ENCODE measurements at regions not wholly inside any gene's neighbourhood (a gene's known extent, or its start where the extent isn't known, plus 50 kb on each side); places are given as distances from the start of the nearest gene placed in this dataset.

DNA sequence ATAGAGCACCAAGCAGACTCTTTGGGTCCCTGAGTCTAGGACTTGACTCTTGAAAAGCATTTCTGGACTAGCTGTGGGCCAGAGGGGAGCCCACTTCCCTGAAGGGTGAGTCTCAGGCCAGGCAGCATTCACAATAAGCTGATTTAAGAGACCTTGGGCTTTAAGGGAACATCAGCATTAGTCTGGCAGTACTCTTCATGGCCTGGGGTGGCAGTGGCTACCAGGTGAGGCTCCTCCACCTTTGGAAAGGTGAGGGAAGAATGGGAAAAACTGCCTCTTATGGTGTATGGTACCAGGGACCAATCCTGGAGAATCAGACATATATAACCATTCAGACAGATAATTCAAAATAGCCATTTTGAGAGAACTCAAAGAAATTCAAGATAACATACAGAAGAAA lies 599.9 kb upstream of the POU3F3 start:
- Histone ChIP-seq H3K36me3 (no peaks in the 10 kb centered on the region), H3K4me3 (no peak overlapping the region), H3K27ac (no peak overlapping the region), H3K4me1 (no peaks in the 10 kb centered on the region), H3K27me3 (no peaks in the 10 kb centered on the region), H3K9me3 (no peaks in the 10 kb centered on the region)
- TF ChIP-seq POLR2A (IDR thresholded peaks at IDR 0.05): no peak
- no peak for TF ChIP-seq EP300 (IDR thresholded peaks at IDR 0.05)
- TF ChIP-seq POLR2AphosphoS5 (IDR thresholded peaks at IDR 0.05): no peak
- TF ChIP-seq, protein P1, sequence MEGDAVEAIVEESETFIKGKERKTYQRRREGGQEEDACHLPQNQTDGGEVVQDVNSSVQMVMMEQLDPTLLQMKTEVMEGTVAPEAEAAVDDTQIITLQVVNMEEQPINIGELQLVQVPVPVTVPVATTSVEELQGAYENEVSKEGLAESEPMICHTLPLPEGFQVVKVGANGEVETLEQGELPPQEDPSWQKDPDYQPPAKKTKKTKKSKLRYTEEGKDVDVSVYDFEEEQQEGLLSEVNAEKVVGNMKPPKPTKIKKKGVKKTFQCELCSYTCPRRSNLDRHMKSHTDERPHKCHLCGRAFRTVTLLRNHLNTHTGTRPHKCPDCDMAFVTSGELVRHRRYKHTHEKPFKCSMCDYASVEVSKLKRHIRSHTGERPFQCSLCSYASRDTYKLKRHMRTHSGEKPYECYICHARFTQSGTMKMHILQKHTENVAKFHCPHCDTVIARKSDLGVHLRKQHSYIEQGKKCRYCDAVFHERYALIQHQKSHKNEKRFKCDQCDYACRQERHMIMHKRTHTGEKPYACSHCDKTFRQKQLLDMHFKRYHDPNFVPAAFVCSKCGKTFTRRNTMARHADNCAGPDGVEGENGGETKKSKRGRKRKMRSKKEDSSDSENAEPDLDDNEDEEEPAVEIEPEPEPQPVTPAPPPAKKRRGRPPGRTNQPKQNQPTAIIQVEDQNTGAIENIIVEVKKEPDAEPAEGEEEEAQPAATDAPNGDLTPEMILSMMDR (IDR thresholded peaks at IDR 0.05): no peak
- DNase-seq: no peak
- intact Hi-C loops (cut with DNase I): no loop called here

DNA sequence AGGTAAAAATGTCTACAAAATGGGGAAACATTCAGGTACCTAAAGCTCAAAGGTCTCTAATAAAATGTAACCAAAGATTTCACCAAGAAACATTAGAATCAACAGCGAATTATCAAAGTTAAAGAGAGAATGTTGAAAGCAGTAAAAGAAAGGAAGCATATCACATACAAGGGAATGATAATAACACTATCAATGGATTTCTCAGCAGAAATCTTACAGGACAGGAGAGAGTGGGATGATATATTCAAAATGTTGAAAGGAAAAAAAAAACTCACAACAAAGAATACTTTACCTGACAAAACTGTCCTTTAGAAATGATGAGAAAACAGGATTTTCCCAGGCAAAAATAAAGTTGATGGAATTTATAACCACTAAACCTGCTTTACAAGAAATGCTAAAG lies 591.2 kb upstream of the POU3F3 start:
- intact Hi-C loops (cut with DNase I): no loop called here
- Histone ChIP-seq H3K4me1 (no peaks in the 10 kb centered on the region), H3K36me3 (no peaks in the 10 kb centered on the region), H3K4me3 (no peak overlapping the region), H3K27ac (no peak overlapping the region), H3K9me3 (peaks cover 0 to 15% (median 4%) of the 10 kb centered on the region in 4 donors), H3K27me3 (no peaks in the 10 kb centered on the region)
- WGBS, 2 donors: 93 to 94% methylated on average over 1 of the region's 1 CpG
- TF ChIP-seq POLR2AphosphoS5 (IDR thresholded peaks at IDR 0.05) (no peak), EP300 (IDR thresholded peaks at IDR 0.05) (no peak)
- no peak for DNase-seq

DNA sequence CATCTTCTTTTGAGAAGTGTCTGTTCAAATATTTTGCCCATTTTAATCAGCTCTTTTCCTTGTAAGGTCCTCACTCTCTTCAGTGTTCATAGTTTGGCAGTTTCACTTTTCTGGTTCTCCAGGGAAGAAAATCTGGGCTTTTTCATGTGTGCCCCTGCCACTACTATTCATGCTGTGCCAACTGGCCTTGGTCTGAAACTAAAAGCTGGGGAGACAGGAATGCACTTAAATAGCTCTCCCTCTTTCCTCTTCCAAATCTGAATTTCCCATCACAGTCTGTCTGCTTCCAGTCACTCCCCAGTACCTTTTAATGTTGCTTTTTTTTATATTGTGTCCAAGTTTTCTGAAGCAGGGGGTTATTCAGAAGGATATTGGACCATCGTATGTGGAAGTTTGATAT lies 574.3 kb upstream of the POU3F3 start:
- intact Hi-C loops (cut with DNase I): no loop called here
- H3K4me1 ChIP-seq: no peaks in the 10 kb centered on the region
- TF ChIP-seq, protein P1 (IDR thresholded peaks at IDR 0.05): no peak
- TF ChIP-seq EP300 (IDR thresholded peaks at IDR 0.05): no peak
- TF ChIP-seq POLR2AphosphoS5 (IDR thresholded peaks at IDR 0.05): no peak
- no peak for TF ChIP-seq POLR2A (IDR thresholded peaks at IDR 0.05)
- WGBS, 2 donors: 81 to 88% methylated on average over 1 of the region's 1 CpG
- no peak overlapping the region for H3K4me3 ChIP-seq
- H3K9me3 ChIP-seq: peaks cover 0 to 2% (median 0%) of the 10 kb centered on the region in 4 donors
- H3K36me3 ChIP-seq: no peaks in the 10 kb centered on the region
- H3K27me3 ChIP-seq: no peaks in the 10 kb centered on the region
- no peak for DNase-seq
- H3K27ac ChIP-seq: no peak overlapping the region

DNA sequence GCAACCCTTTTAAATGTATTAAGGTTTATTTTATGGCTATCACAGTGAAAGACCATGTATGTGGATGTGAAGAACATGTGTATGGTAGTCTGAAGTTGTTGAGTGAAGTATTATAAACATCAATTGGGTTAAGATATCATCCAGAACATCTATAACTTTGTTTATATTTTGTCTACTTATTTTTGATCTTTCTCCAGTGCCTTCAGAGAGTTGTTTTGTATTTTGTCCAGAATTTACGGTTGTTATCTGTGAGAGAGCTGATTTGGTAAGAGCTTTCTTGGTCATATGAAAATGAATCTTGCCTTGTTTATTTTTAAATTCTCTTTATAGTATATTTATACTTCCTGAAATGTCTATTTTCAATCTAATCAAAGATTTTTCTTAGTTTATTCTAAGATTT lies 573.7 kb upstream of the POU3F3 start:
- no peaks in the 10 kb centered on the region for H3K27me3 ChIP-seq
- TF ChIP-seq POLR2A (IDR thresholded peaks at IDR 0.05) (no peak), EP300 (IDR thresholded peaks at IDR 0.05) (no peak), POLR2AphosphoS5 (IDR thresholded peaks at IDR 0.05) (no peak)
- intact Hi-C loops (cut with DNase I): no loop called here
- peaks cover 0 to 2% (median 0%) of the 10 kb centered on the region in 4 donors for H3K9me3 ChIP-seq
- no peaks in the 10 kb centered on the region for H3K36me3 ChIP-seq
- no peak overlapping the region for H3K27ac ChIP-seq
- H3K4me1 ChIP-seq: no peaks in the 10 kb centered on the region
- WGBS, 2 donors: 76 to 83% methylated on average over 1 of the region's 1 CpG
- no peak overlapping the region for H3K4me3 ChIP-seq
- no peak for DNase-seq

DNA sequence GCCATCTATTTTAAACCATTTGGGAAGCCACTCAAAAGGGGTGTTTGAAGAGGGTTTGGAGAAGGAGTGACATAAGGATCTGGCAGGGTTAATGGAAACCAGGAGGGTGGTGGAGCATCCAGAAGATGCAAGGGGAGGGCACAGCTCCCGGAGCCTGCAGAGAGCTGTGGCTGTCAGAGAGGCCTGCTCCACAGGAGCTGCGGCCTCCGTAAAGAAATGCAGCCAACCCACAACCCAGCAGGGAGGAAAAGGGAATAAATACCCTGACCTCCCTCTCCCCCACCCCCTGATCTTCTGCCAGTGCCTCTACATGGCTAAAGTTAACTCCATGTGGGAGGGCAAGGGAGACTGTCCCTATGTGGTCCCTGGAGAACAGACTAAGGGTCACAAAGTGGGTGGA lies 567.1 kb upstream of the POU3F3 start:
- WGBS, 2 donors: 56 to 85% methylated on average over 3 of the region's 3 CpGs
- Histone ChIP-seq H3K27ac (no peak overlapping the region), H3K27me3 (no peaks in the 10 kb centered on the region), H3K4me1 (no peaks in the 10 kb centered on the region), H3K9me3 (no peaks in the 10 kb centered on the region), H3K4me3 (no peak overlapping the region), H3K36me3 (no peaks in the 10 kb centered on the region)
- TF ChIP-seq POLR2A (IDR thresholded peaks at IDR 0.05) (no peak), EP300 (IDR thresholded peaks at IDR 0.05) (no peak), POLR2AphosphoS5 (IDR thresholded peaks at IDR 0.05) (no peak)
- no peak for DNase-seq
- intact Hi-C loops (cut with DNase I): no loop called here

DNA sequence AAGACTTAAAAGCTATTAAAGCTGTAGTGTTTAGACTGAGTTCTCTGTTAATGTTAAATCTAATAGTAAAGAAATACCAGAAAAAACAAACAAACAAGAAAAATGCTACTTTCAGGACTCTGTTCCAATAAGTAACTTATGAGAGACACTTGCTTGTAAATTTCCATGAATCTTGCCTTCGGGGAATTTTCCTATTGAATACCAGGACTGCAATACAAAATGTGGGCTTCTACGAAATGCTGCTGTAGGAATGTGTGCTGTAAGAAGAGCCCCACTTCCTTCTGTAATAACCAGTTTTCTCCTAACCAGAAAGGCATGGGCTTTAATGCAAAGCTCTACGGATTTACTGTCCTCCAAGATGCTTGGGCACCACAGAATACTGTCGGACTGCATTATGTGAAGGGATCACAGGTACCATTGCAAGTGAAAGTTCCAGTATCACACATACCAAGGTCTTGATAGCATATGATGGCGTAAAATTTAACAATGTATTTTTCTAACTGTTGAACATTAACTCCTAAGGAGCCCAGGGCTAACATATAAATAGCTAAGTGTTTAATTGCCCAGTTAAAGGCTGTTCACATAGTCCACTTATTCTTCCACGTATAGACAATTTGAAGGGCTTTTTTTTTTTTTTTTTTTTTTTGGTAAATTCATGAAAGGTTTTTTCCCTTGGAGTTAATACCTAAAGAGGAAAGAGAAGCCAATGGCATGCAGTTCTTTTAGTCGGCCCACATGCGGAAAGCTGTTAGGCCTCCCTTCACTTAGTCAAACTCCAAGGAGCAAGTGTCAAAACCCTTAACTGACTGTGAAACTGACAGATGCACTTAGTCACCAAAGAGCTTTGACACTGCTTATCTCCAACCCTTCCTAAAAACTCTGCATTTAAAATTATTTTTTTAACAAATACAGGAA lies 564.0 kb upstream of the POU3F3 start:
- Histone ChIP-seq H3K36me3 (no peaks in the 10 kb centered on the region), H3K4me3 (no peak overlapping the region), H3K27ac (no peak overlapping the region), H3K4me1 (no peaks in the 10 kb centered on the region), H3K27me3 (no peaks in the 10 kb centered on the region), H3K9me3 (no peaks in the 10 kb centered on the region)
- intact Hi-C loops (cut with DNase I): no loop called here
- DNase-seq: no peak
- no peak for TF ChIP-seq EP300 (IDR thresholded peaks at IDR 0.05)
- TF ChIP-seq, protein P1 (IDR thresholded peaks at IDR 0.05): no peak
- no peak for TF ChIP-seq POLR2A (IDR thresholded peaks at IDR 0.05)
- no peak for TF ChIP-seq POLR2AphosphoS5 (IDR thresholded peaks at IDR 0.05)
- 56 to 72% methylated on average over 8 of the region's 8 CpGs for WGBS, 2 donors
